GM12878 (cell line): ENCODE measurements at regions not wholly inside any gene's neighbourhood (a gene's known extent, or its start where the extent isn't known, plus 50 kb on each side); places are given as distances from the start of the nearest gene placed in this dataset.

Source experiments
- CHD1 ChIP-seq: IDR thresholded peaks from 2 replicates; pipeline ENCODE4 v1.6.1; 2012; ENCODE audit warnings: low read depth, low read length, improper control_type of control experiment
- CREB1 ChIP-seq: IDR thresholded peaks from 2 replicates; pipeline ENCODE4 v1.6.1; 2012; ENCODE audit warnings: low read depth, mild to moderate bottlenecking, inconsistent platforms
- CTCF ChIP-seq, 3 experiments: IDR thresholded peaks in 2 of 3; conservative IDR thresholded peaks in 1 of 3; 2 replicates each; pipeline ENCODE4 v1.5.1; 2011; ENCODE audit warnings: low read depth in 3 of 3, low read length in 3 of 3, mild to moderate bottlenecking in 3 of 3, control low read depth in 2 of 3, moderate library complexity in 2 of 3, inconsistent platforms in 1 of 3, mixed read lengths in 1 of 3; ENCODE audit not compliant: control insufficient read depth in 2 of 3, insufficient read depth in 1 of 3; ENCODE audit errors: extremely low read depth in 1 of 3
- KDM1A ChIP-seq: fragments of 200-600 bp; sonication (generic); IDR thresholded peaks from 2 replicates; pipeline ENCODE4 v1.6.1; 2016; ENCODE audit warnings: borderline replicate concordance
- MAX ChIP-seq: IDR thresholded peaks from 2 replicates; pipeline ENCODE4 v1.6.1; 2012; ENCODE audit warnings: low read depth, low read length, improper control_type of control experiment
- POLR2A ChIP-seq: IDR thresholded peaks from 2 replicates; pipeline ENCODE4 v1.6.1; 2011; ENCODE audit warnings: low read depth, mild to moderate bottlenecking, low read length
- SREBF2 ChIP-seq: IDR thresholded peaks from 2 replicates; pipeline ENCODE4 v1.6.1; 2012; ENCODE audit warnings: mild to moderate bottlenecking, low read length

- TF ChIP-seq CHD1 (no peak), CTCF (IDR thresholded peaks at IDR 0.05 in 2 of 3, conservative IDR thresholded peaks at IDR 0.05 in 1 of 3; ENCODE audit: control insufficient read depth in 2 of 3, extremely low read depth in 1 of 3, insufficient read depth in 1 of 3, low read depth in 3 of 3, low read length in 3 of 3) (no peak), MAX (no peak), KDM1A (no peak), POLR2A (no peak), CREB1 (no peak), SREBF2 (no peak)
These were observed 227.8 kb downstream of the TANC2 start for GRCh38 chr17:63193827-63194226.
